Type B pancreatic cell (in vitro differentiated cells): ENCODE measurements at regions not wholly inside any gene's neighbourhood (a gene's known extent, or its start where the extent isn't known, plus 50 kb on each side); places are given as distances from the start of the nearest gene placed in this dataset.

ENCODE experiments used
- DNase-seq: peaks from one replicate; pipeline ENCODE4 v3.0.0; 2021; ENCODE audit warnings: mixed read lengths; ENCODE audit not compliant: unreplicated experiment; ENCODE audit errors: extremely low spot score
- H3K27ac Mint-ChIP-seq: 2 replicates; pipeline ENCODE4 v1.8.0; 2021; ENCODE audit warnings: mild to moderate bottlenecking, mixed read lengths
- H3K27me3 Mint-ChIP-seq: 2 replicates; pipeline ENCODE4 v1.8.0; 2021; ENCODE audit warnings: mixed read lengths
- H3K36me3 Mint-ChIP-seq: 2 replicates; pipeline ENCODE4 v1.8.0; 2021; ENCODE audit warnings: mixed read lengths
- H3K4me1 Mint-ChIP-seq: one replicate; pipeline ENCODE4 v1.8.0; 2021; ENCODE audit warnings: mixed read lengths; ENCODE audit not compliant: unreplicated experiment
- H3K4me3 Mint-ChIP-seq: 2 replicates; pipeline ENCODE4 v1.8.0; 2021; ENCODE audit warnings: mild to moderate bottlenecking, mixed read lengths
- H3K9me3 Mint-ChIP-seq: 2 replicates; pipeline ENCODE4 v1.8.0; 2021; ENCODE audit warnings: mixed read lengths
- TF ChIP-seq, protein P1 (sequence below): fragments of 200-600 bp; sonication (generic); conservative IDR thresholded peaks from 2 replicates; pipeline ENCODE4 v1.5.0; 2021; ENCODE audit warnings: antibody characterized with exemption, mild to moderate bottlenecking

GRCh38 chrX:23103546-23103945 is 103.8 kb downstream of the DDX53 start:
- H3K4me3 Mint-ChIP-seq = no peak overlapping the region
- peaks cover 8% of the 10 kb centered on the region for H3K9me3 Mint-ChIP-seq
- no peaks in the 10 kb centered on the region for H3K4me1 Mint-ChIP-seq
- H3K36me3 Mint-ChIP-seq = no peaks in the 10 kb centered on the region
- no peaks in the 10 kb centered on the region for H3K27me3 Mint-ChIP-seq
- no peak overlapping the region for H3K27ac Mint-ChIP-seq
- TF ChIP-seq, protein P1, sequence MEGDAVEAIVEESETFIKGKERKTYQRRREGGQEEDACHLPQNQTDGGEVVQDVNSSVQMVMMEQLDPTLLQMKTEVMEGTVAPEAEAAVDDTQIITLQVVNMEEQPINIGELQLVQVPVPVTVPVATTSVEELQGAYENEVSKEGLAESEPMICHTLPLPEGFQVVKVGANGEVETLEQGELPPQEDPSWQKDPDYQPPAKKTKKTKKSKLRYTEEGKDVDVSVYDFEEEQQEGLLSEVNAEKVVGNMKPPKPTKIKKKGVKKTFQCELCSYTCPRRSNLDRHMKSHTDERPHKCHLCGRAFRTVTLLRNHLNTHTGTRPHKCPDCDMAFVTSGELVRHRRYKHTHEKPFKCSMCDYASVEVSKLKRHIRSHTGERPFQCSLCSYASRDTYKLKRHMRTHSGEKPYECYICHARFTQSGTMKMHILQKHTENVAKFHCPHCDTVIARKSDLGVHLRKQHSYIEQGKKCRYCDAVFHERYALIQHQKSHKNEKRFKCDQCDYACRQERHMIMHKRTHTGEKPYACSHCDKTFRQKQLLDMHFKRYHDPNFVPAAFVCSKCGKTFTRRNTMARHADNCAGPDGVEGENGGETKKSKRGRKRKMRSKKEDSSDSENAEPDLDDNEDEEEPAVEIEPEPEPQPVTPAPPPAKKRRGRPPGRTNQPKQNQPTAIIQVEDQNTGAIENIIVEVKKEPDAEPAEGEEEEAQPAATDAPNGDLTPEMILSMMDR = no peak
- no peak for DNase-seq

- Mint-ChIP-seq H3K4me1 (peaks cover 17% of the 10 kb centered on the region), H3K9me3 (peaks cover 5% of the 10 kb centered on the region), H3K27me3 (no peaks in the 10 kb centered on the region), H3K4me3 (peak overlapping the region; percentile 23), H3K27ac (peak overlapping the region; percentile 76), H3K36me3 (no peaks in the 10 kb centered on the region)
- TF ChIP-seq, protein P1 = no peak
- DNase-seq = no peak
These were observed 114.5 kb downstream of the DDX53 start for GRCh38 chrX:23114241-23114640.

DNA sequence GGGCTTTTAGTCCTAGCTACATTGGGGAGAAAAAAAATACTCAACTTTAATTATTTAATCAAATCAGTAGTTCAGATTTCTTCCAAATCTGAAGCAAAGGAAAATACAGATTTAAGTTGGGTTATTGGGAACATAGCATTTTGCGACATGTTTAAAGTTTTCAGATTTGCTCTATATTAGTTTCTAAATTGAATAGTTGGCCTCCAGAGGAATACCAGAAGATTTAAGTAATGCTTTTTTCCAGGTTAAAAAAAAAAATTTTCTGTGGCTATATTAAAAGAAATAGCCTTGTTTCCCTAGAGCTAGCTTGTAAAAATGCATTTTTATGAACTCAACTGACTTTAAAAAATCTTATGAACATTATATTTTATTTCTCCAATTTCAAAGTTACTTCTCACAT is 115.9 kb downstream of the DDX53 start:
- TF ChIP-seq, protein P1 = no peak
- no peak for DNase-seq
- H3K9me3 Mint-ChIP-seq = peaks cover 9% of the 10 kb centered on the region
- peaks cover 20% of the 10 kb centered on the region for H3K4me1 Mint-ChIP-seq
- H3K4me3 Mint-ChIP-seq = no peak overlapping the region
- no peak overlapping the region for H3K27ac Mint-ChIP-seq
- H3K27me3 Mint-ChIP-seq = no peaks in the 10 kb centered on the region
- H3K36me3 Mint-ChIP-seq = no peaks in the 10 kb centered on the region

DNA sequence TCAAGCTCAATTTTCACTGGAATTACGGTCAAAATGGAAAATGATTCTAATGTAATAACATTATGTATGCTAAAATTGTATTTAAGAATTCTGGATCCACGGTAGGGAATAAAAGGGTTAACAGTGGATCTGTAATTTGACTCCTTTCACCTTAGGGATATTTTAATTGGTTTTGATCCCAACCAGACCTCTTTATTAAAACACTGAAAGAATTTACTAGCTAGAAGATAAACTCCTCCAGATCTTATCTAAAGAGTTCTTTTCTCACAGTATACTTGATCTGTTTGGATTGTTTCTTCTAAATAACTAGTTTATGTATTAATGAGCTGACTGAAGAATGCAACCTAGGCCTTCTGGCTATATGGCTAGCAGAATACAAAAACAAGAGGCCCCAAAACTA is 118.4 kb downstream of the DDX53 start:
- H3K9me3 Mint-ChIP-seq = peaks cover 9% of the 10 kb centered on the region
- no peak for DNase-seq
- H3K4me1 Mint-ChIP-seq = peaks cover 17% of the 10 kb centered on the region
- TF ChIP-seq, protein P1 = no peak
- H3K4me3 Mint-ChIP-seq = no peak overlapping the region
- no peaks in the 10 kb centered on the region for H3K36me3 Mint-ChIP-seq
- no peaks in the 10 kb centered on the region for H3K27me3 Mint-ChIP-seq
- no peak overlapping the region for H3K27ac Mint-ChIP-seq

- Mint-ChIP-seq H3K4me3 (no peak overlapping the region), H3K27ac (peak overlapping the region; percentile 63)
These were observed 119.2 kb downstream of the DDX53 start for GRCh38 chrX:23118890-23119527.

More at GRCh38 chrX:23118890-23119527, 119.2 kb downstream of the DDX53 start:
- Mint-ChIP-seq H3K9me3 (peaks cover 7% of the 10 kb centered on the region), H3K4me1 (peaks cover 16% of the 10 kb centered on the region), H3K36me3 (no peaks in the 10 kb centered on the region), H3K27me3 (no peaks in the 10 kb centered on the region)
- no peak for DNase-seq
- TF ChIP-seq, protein P1 = no peak
